Omental fat pad (tissue), 3 donors: ENCODE measurements at regions not wholly inside any gene's neighbourhood (a gene's known extent, or its start where the extent isn't known, plus 50 kb on each side); places are given as distances from the start of the nearest gene placed in this dataset.

Experiments used
- ATAC-seq: fragments of 150-250 bp; one replicate; pipeline ENCODE4 v1.9.1; 2016; ENCODE audit warnings: mild to moderate bottlenecking, moderate library complexity; ENCODE audit not compliant: low FRiP score
- DNase-seq: peaks from one replicate; pipeline ENCODE4 v3.0.0-alpha.2; 2019; ENCODE audit warnings: low spot score
- TF ChIP-seq, protein P1 (sequence below), 3 donors: fragments of 450-650 bp; IDR thresholded peaks; one replicate each; pipeline ENCODE4 v1.5.1; 2016 to 2017; ENCODE audit warnings: antibody characterized with exemption in 3 of 3, mild to moderate bottlenecking in 3 of 3, moderate library complexity in 2 of 3

DNA sequence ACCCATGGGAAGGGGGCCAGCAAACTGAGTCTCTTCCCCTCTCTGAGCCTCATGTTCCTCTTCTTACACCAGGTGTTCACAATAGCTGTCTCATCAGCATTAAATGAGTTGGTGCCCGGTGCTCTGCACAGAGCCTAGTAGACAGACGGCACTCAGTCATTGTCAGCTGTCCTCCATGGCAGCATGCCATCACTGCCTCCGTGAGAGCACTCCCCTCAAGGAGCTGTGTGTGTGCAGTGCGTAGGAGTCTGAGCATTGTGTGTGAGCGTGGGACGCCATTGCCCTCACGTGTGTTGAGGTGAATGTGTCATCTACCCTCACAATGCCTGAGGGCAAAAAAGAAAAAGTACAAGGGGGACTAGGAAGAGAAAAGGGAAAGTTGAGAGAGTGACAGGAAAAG lies 536.5 kb downstream of the CDK5RAP2 start:
- TF ChIP-seq, protein P1, sequence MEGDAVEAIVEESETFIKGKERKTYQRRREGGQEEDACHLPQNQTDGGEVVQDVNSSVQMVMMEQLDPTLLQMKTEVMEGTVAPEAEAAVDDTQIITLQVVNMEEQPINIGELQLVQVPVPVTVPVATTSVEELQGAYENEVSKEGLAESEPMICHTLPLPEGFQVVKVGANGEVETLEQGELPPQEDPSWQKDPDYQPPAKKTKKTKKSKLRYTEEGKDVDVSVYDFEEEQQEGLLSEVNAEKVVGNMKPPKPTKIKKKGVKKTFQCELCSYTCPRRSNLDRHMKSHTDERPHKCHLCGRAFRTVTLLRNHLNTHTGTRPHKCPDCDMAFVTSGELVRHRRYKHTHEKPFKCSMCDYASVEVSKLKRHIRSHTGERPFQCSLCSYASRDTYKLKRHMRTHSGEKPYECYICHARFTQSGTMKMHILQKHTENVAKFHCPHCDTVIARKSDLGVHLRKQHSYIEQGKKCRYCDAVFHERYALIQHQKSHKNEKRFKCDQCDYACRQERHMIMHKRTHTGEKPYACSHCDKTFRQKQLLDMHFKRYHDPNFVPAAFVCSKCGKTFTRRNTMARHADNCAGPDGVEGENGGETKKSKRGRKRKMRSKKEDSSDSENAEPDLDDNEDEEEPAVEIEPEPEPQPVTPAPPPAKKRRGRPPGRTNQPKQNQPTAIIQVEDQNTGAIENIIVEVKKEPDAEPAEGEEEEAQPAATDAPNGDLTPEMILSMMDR (IDR thresholded peaks at IDR 0.05): no peak
- no peak for DNase-seq
- no peak for ATAC-seq

DNA sequence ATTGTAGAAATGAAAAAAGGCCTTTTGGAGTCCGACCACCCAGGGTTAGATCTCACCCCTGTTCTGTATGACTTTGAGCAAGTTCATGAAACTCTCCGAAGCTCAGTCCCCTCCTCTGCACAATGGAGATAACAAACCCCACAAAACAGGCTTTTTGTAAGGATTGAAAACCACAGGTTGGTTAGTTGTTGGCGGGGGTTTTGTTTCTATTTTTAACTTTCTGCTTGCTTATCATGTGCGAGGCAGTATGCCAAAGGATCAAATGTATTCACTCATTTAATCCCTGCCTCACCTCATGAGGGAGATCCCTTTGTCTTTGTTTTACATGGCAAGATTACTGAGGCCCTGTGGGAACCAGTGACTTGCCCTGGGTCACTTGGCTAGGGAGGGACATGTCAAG lies 539.1 kb downstream of the CDK5RAP2 start:
- no peak for ATAC-seq
- DNase-seq: no peak
- TF ChIP-seq, protein P1 (IDR thresholded peaks at IDR 0.05): no peak

DNA sequence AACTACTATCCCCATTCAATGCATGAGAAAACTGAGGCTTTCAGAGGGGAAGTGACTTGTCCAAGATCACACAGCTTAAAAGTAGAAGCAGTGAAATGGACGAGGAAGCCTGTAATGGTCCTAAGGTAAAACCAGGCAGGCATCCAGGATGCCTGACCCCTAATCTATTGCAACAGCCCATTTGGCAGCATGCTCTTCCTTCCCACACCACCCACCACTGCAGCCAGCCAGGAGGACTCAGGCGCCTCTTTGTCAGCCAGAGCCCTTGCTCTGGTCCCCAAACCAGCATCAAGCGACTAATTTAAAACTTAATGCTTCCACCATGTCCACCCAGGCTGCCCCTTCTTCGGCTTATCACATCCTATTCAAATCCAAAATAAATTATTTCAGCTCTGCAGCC lies 541.6 kb downstream of the CDK5RAP2 start:
- TF ChIP-seq, protein P1 (IDR thresholded peaks at IDR 0.05): no peak
- DNase-seq (no peak), ATAC-seq (no peak)

DNA sequence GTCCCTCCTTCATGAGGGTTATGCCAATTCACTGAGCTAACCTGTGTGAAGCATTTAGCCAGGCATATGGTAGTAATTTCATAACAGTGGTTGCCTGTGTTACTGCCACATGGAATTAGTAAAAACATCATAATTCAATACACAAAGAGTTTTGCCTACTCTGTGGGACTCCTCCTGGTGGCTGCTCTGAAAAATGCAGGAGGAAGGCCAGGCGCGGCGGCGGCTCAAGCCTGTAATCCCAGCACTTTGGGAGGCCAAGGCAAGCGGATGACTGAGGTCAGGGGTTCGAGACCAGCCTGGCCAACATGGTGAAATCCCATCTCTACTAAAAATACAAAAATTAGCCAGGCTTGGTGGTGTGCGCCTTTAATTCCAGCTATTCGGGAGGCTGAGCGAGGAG lies 547.3 kb downstream of the CDK5RAP2 start:
- ATAC-seq (no peak), DNase-seq (no peak)
- TF ChIP-seq, protein P1 (IDR thresholded peaks at IDR 0.05): no peak

DNA sequence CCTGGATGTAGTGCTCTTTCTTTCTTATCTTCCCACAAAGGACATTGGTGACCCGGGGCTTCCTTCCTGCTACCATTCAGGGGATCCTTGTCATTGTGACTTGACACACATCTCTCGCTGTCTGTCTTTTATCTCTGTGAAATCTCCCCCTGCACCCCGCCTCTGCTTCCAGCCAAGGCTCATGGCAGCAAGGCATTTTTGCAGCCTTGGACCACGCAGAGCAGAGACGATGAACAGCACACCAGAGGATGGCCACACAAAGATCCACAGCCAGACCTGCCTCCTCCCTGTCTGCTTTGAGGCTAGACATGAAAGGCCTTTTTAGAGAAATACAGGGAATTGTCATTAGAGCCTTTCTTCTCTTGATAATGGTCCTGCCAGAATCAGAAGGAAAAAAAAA lies 549.1 kb downstream of the CDK5RAP2 start:
- TF ChIP-seq, protein P1 (IDR thresholded peaks at IDR 0.05): no peak
- no peak for ATAC-seq
- DNase-seq: no peak

DNA sequence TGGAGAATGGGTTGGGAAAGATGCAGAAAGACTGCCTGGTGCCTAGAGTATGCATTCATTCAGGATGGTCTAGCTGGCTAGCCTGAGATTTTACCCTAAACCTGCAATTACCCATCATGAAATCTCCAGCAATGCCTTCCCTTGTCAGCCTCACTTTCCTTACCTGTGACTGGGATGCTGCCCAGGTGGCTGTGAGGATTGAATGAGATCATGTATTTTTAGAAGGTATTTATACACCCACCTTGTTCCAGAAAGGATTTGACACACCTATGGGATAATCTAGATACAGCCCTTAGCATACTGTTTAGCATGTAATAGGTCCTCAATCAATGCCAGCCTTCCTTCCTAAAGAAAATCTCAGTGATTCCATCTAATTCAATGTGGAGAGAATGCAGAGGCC lies 561.4 kb downstream of the CDK5RAP2 start:
- no peak for DNase-seq
- no peak for ATAC-seq
- TF ChIP-seq, protein P1 (IDR thresholded peaks at IDR 0.05): no peak

DNA sequence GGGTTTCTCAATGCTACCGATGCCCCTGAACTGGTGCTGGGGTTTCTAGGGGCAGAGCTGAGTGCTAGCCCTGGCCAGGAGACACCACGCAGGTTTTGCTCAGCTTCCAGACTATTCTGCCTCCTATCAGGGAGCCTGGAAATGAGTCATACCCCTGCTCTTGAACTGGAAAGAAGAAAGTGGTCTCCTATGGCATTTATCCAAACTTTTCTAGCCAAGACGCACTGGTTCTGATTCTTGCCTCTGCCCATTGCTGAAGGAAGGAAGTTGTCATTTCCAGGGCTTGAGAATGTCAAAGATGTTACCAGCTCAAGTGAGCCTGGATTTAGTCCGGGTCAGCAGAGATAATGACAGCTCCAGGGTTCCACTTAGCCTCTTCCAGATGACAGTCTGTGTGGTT lies 561.9 kb downstream of the CDK5RAP2 start:
- TF ChIP-seq, protein P1 (IDR thresholded peaks at IDR 0.05): no peak
- DNase-seq: no peak
- no peak for ATAC-seq
